ACC112 (cell line): ENCODE measurements at regions not wholly inside any gene's neighbourhood (a gene's known extent, or its start where the extent isn't known, plus 50 kb on each side); places are given as distances from the start of the nearest gene placed in this dataset.

Experiments used
- H2AFZ ChIP-seq: fragments of 200-600 bp; sonication (generic); one replicate; pipeline ENCODE4 v1.6.0; 2017; ENCODE audit warnings: antibody characterized with exemption, low read length; ENCODE audit not compliant: unreplicated experiment
- H3K27ac ChIP-seq: fragments of 200-600 bp; sonication (generic); 2 replicates; pipeline ENCODE4 v1.5.1; 2014; ENCODE audit warnings: low read depth, mild to moderate bottlenecking, antibody characterized with exemption, low read length, moderate library complexity
- H3K27me3 ChIP-seq: fragments of 200-600 bp; sonication (generic); 2 replicates; pipeline ENCODE4 v1.6.1; 2014; ENCODE audit warnings: mild to moderate bottlenecking, antibody characterized with exemption, low read length, moderate library complexity, mixed read lengths; ENCODE audit not compliant: insufficient read depth
- H3K36me3 ChIP-seq: fragments of 200-600 bp; sonication (generic); 2 replicates; pipeline ENCODE4 v1.6.1; 2016; ENCODE audit warnings: mild to moderate bottlenecking, antibody characterized with exemption, low read length, moderate library complexity, mixed read lengths; ENCODE audit not compliant: insufficient read depth
- H3K4me1 ChIP-seq: fragments of 200-600 bp; sonication (generic); one replicate; pipeline ENCODE4 v1.6.1; 2016; ENCODE audit warnings: low read length, mixed read lengths; ENCODE audit not compliant: insufficient read depth, unreplicated experiment, control insufficient read depth
- H3K4me3 ChIP-seq: fragments of 200-600 bp; sonication (generic); 2 replicates; pipeline ENCODE4 v1.5.1; 2014; ENCODE audit warnings: mild to moderate bottlenecking, low read depth, low read length
- H3K79me2 ChIP-seq: fragments of 200-600 bp; sonication (generic); one replicate; pipeline ENCODE4 v1.6.0; 2016; ENCODE audit warnings: low read length; ENCODE audit not compliant: control insufficient read depth, unreplicated experiment, insufficient read depth

DNA sequence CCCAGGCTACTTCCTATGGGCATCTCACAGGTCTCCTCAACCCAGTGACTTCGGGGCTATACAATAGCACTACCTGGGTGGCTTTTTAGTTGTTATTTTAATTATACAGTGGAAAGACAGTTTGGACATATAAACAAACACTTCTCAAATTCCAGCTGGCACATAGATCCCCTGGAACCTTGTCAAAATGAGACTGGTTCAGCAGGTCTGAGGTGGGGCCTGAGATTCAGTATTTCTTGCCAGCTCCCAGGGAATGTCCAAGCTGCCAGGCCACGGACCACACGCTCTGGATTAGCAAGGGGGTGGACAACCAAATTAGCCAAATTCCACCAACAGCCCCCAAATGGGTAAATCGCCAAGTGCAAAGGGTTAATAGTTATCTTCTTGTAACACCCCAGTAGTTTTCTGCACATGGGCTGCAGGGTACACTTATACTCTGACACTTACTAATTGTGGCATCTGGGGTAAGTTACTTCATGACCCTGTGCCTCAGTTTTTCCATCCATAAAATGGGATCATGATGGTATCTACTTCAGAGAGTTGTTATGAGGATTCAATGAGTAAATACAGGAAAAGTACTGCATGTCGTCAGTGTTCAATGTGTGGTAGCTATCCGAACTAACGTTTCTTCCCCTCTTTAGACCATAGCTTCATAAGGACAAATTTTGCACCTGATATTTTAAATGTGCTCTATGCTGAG lies 789.4 kb upstream of the TBX3 start:
- Histone ChIP-seq H3K4me3 (no peak overlapping the region), H3K79me2 (no peaks in the 10 kb centered on the region), H3K4me1 (no peaks in the 10 kb centered on the region), H2AFZ (no peak overlapping the region), H3K27ac (no peak overlapping the region), H3K36me3 (no peaks in the 10 kb centered on the region), H3K27me3 (no peaks in the 10 kb centered on the region)

DNA sequence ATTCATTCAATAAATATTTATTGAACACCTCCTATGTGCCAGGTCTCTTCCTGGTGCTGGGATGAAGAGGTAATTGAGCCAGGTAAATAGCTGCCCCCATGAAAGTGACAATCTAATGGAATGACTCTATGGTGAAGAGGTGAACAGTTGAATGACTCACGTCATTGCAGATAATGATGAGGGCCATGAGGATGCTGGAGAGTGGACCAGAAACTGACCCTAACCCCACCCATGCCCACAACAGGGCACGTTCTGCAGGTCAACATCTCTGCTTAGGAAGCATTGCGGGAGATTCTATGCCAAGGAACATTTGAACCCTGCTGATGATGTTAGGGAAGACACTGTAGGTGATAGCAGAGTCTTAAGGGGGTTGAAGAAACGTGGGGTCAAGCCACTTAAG lies 788.9 kb upstream of the TBX3 start:
- H3K36me3 ChIP-seq = no peaks in the 10 kb centered on the region
- no peak overlapping the region for H3K4me3 ChIP-seq
- H3K79me2 ChIP-seq = no peaks in the 10 kb centered on the region
- H2AFZ ChIP-seq = no peak overlapping the region
- no peak overlapping the region for H3K27ac ChIP-seq
- H3K27me3 ChIP-seq = no peaks in the 10 kb centered on the region
- no peaks in the 10 kb centered on the region for H3K4me1 ChIP-seq

DNA sequence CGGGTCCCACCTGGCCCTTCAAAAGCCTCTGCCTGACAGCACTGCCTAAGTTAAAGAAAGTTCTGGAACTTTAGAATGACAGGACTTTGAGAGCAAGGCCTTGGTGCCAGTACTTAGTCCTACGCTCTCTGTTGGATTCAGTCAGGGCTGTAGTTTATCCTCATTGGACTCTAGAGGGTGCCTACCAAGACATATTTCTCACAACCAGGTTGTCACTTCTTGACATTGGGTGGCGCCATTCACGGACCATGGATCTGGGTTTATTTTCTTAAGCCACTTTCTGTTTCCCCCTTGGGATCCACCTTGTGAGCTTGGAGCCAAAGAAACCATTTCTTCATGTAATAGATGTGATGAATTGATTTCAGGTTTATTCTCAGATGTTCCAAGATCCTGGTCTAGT lies 787.0 kb upstream of the TBX3 start:
- no peaks in the 10 kb centered on the region for H3K4me1 ChIP-seq
- H3K4me3 ChIP-seq = no peak overlapping the region
- no peak overlapping the region for H2AFZ ChIP-seq
- no peak overlapping the region for H3K27ac ChIP-seq
- no peaks in the 10 kb centered on the region for H3K79me2 ChIP-seq
- H3K27me3 ChIP-seq = no peaks in the 10 kb centered on the region
- no peaks in the 10 kb centered on the region for H3K36me3 ChIP-seq

DNA sequence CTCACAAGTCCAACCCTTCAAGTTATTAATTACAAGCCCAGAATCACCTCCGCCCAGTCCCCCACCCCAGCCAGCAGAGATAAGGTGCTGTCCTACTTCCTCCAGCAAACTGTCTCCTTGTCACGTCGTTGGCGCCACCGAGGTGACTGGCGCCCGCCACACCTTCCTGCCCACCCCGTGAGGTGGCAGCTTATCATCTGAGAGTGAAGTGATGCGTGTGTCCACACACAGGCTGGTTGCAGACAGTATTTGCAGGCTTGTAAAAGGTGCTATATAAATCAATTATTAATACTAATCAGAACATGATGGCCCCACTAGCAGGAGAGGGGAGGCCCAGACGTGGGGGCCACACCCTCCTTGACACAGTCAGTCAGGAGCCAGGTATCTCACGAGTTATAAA lies 786.6 kb upstream of the TBX3 start:
- no peaks in the 10 kb centered on the region for H3K36me3 ChIP-seq
- H3K27me3 ChIP-seq = no peaks in the 10 kb centered on the region
- no peaks in the 10 kb centered on the region for H3K79me2 ChIP-seq
- H3K4me1 ChIP-seq = no peaks in the 10 kb centered on the region
- H2AFZ ChIP-seq = no peak overlapping the region
- no peak overlapping the region for H3K4me3 ChIP-seq
- H3K27ac ChIP-seq = no peak overlapping the region

DNA sequence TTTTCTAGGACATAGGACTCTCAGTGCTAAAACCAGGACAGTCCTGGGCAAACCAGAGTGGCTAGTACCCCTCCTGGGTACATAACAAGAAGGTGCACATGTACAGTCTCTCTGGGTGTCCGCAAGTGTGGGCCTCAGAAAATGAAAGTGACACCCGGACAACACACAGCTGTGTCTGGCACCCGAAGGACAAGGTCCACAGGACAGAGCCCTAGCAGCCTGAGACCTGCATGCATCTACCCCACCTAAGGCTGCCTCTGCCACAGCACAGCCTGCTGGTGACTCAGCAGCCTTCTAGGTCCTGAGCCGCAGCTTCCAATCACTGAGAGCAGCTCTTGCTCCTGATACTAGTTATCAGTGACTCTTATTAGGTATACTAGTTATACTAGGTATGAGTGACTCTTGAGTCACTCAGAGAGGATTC lies 784.1 kb upstream of the TBX3 start:
- no peaks in the 10 kb centered on the region for H3K36me3 ChIP-seq
- H2AFZ ChIP-seq = no peak overlapping the region
- H3K27me3 ChIP-seq = peaks cover 3% of the 10 kb centered on the region; the same call in 1 of the 2 replicates
- H3K4me1 ChIP-seq = no peaks in the 10 kb centered on the region
- H3K4me3 ChIP-seq = no peak overlapping the region
- H3K79me2 ChIP-seq = no peaks in the 10 kb centered on the region
- no peak overlapping the region for H3K27ac ChIP-seq

DNA sequence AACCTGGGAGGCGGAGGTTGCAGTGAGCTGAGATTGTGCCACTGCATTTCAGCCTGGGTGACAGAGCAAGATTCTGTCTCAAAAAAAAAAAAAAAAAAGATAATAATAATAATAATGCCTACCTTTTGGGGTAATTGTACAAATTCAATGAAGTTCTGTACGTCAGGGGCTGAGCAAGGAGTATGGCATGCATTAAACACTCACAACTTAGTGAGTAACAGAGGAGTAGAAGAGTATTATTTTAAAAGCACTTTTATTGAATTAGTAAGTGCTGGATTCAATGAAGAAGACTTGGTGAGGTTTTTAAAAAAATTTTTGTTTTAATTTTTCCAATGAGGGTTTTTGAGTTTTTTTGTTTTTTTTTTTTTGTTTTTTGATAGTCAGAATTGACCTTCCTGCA lies 783.6 kb upstream of the TBX3 start:
- H3K79me2 ChIP-seq = no peaks in the 10 kb centered on the region
- no peaks in the 10 kb centered on the region for H3K4me1 ChIP-seq
- H3K4me3 ChIP-seq = no peak overlapping the region
- no peak overlapping the region for H2AFZ ChIP-seq
- no peaks in the 10 kb centered on the region for H3K36me3 ChIP-seq
- H3K27me3 ChIP-seq = peaks cover 3% of the 10 kb centered on the region; the same call in 1 of the 2 replicates
- H3K27ac ChIP-seq = no peak overlapping the region

DNA sequence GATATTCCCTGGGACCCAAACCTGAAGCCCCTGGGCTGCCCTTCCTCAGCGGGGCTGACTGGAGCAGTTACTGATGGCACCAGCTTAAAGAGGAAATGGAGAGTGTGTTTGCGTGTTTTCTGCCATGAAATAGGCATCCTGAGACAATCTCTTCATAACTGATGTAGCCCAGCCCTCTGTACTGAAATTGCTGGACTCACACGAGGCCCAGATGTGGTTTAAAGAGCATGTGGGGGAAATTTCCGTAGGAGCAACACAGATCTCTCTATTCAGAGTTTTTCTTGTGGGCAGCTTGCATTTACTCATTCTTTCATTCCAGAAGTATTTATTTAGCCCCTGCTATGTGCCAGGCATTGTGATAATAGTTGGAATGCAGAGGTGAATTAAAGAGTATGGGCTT lies 782.1 kb upstream of the TBX3 start:
- Histone ChIP-seq H3K27ac (no peak overlapping the region), H3K27me3 (peaks cover 3% of the 10 kb centered on the region; the same call in 1 of the 2 replicates)

DNA sequence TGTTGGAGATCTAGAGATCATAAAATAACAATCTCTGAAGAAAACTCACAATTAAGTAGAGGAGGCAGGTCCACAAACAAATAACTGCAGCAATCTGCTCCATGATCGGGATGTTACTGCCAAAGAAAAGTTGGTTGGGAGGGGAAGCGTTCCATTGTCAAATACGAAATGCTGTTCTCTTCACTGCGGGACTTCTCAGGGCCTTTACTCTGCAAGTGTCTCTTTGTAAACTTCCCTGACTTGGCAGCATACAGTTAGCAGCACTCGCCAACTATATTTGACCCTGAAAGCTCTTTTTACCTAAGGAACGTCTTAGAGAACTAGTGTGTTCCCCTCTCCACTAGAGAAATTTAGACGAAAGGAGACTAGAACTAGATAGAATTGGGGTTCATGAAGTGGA lies 780.7 kb upstream of the TBX3 start:
- Histone ChIP-seq H3K27ac (no peak overlapping the region), H3K79me2 (no peaks in the 10 kb centered on the region), H3K27me3 (peaks cover 3% of the 10 kb centered on the region; the same call in 1 of the 2 replicates), H3K4me1 (no peaks in the 10 kb centered on the region), H3K36me3 (no peaks in the 10 kb centered on the region), H3K4me3 (no peak overlapping the region), H2AFZ (no peak overlapping the region)

More for the DNA sequence above, 782.1 kb upstream of the TBX3 start:
- Histone ChIP-seq H3K4me1 (no peaks in the 10 kb centered on the region), H3K79me2 (no peaks in the 10 kb centered on the region), H3K36me3 (no peaks in the 10 kb centered on the region), H2AFZ (no peak overlapping the region), H3K4me3 (no peak overlapping the region)

DNA sequence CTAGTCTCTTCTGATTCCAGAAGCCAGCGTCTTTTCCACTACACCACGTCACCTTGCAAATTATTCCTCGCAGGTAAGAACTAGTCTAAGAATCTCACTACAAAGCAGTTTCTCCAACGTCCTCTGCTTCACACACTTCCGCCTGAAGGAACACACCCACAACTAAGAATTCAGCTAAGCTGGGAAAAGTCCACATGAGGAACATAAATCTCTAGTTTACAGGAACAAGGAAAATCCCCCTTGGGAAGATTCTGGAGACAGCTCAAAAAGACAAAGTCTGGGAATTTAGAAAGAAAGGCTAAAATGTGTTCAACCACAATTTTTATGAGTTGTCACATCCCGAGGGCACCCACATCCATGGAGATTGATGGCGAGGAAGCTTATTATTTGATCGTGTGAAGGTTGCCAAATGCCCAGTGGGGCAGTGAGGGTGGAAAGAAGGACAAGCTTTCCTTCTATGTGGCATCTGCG lies 780.2 kb upstream of the TBX3 start:
- Histone ChIP-seq H3K79me2 (no peaks in the 10 kb centered on the region), H3K27ac (no peak overlapping the region), H3K36me3 (no peaks in the 10 kb centered on the region), H3K4me1 (no peaks in the 10 kb centered on the region), H2AFZ (no peak overlapping the region), H3K27me3 (peaks cover 3% of the 10 kb centered on the region; the same call in 1 of the 2 replicates), H3K4me3 (no peak overlapping the region)

DNA sequence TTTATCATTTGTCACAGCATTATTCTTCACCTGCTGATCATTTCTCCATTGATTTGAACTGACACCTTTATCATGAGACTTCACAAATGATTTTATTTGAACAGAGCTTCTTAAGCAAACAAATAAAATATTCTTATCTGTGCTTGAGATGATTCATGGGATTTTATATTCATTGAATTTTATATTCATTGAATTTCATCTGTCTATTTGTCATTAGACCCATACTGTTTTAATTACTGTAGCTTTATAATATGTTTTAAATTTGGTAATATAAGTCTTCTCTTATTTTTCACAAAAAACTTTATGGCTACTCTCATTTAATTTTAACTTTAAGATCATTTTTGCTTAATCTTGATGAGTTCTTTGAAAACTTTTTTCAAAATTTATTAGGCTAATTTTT lies 777.4 kb upstream of the TBX3 start:
- peaks cover 3% of the 10 kb centered on the region; the same call in 1 of the 2 replicates for H3K27me3 ChIP-seq
- no peak overlapping the region for H2AFZ ChIP-seq
- no peaks in the 10 kb centered on the region for H3K36me3 ChIP-seq
- no peak overlapping the region for H3K27ac ChIP-seq
- H3K4me3 ChIP-seq = no peak overlapping the region
- H3K79me2 ChIP-seq = no peaks in the 10 kb centered on the region
- no peaks in the 10 kb centered on the region for H3K4me1 ChIP-seq

DNA sequence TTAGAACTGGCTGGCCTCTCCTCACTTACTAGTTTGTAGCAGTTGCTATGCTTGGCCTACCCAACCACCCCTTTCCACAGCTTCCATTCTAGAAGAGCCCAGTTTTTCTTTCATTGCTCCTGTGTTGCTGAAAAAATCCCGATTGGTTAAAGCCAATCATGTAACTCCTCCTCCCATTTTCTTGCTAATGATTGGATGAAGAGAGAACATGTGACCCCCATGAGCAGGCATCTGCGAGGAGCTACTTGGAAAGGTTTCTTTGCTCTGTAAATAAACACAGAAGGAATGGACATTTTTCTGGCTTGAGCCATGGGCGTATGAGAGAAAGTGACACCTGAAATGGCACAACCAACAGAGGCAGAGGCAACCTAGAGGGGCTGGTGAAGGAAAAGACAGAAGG lies 773.8 kb upstream of the TBX3 start:
- no peak overlapping the region for H2AFZ ChIP-seq
- no peak overlapping the region for H3K4me3 ChIP-seq
- no peaks in the 10 kb centered on the region for H3K36me3 ChIP-seq
- no peak overlapping the region for H3K27ac ChIP-seq
- no peaks in the 10 kb centered on the region for H3K27me3 ChIP-seq
- no peaks in the 10 kb centered on the region for H3K4me1 ChIP-seq
- no peaks in the 10 kb centered on the region for H3K79me2 ChIP-seq
